H1 (cell line): ENCODE measurements at regions not wholly inside any gene's neighbourhood (a gene's known extent, or its start where the extent isn't known, plus 50 kb on each side); places are given as distances from the start of the nearest gene placed in this dataset.

ENCODE experiments used
- CREB1 ChIP-seq: IDR thresholded peaks from 2 replicates; pipeline ENCODE4 v1.6.1; 2012; ENCODE audit warnings: inconsistent platforms
- CTCF ChIP-seq, 3 experiments: IDR thresholded peaks; 1 replicate in 2 of 3; 2 replicates in 1 of 3; pipeline versions ENCODE4 v1.5.1 to v1.6.1; 2011; ENCODE audit warnings: low read length in 3 of 3, mild to moderate bottlenecking in 3 of 3, inconsistent platforms in 2 of 3, low read depth in 1 of 3, moderate library complexity in 1 of 3; ENCODE audit not compliant: insufficient read depth in 1 of 3; ENCODE audit errors: control extremely low read depth in 1 of 3
- EP300 ChIP-seq, 2 experiments: IDR thresholded peaks; 1 replicate in 1 of 2; 2 replicates in 1 of 2; pipeline ENCODE4 v1.6.1; 2011 to 2012; ENCODE audit warnings: low read depth in 2 of 2, low read length in 2 of 2, mild to moderate bottlenecking in 2 of 2, borderline replicate concordance in 1 of 2, inconsistent platforms in 1 of 2, moderate library complexity in 1 of 2
- RAD21 ChIP-seq, 2 experiments: IDR thresholded peaks in 1 of 2; conservative IDR thresholded peaks in 1 of 2; 2 replicates each; pipeline ENCODE4 v1.6.1; 2011; ENCODE audit warnings: low read depth in 2 of 2, low read length in 2 of 2, improper control_type of control experiment in 1 of 2, inconsistent platforms in 1 of 2, mild to moderate bottlenecking in 1 of 2, moderate library complexity in 1 of 2
- SRF ChIP-seq: IDR thresholded peaks from 2 replicates; pipeline ENCODE4 v1.6.1; 2011; ENCODE audit warnings: mild to moderate bottlenecking, low read depth, low read length, moderate library complexity

- no peak for TF ChIP-seq CTCF (IDR thresholded peaks at IDR 0.05; ENCODE audit: control extremely low read depth in 1 of 3, insufficient read depth in 1 of 3, low read depth in 1 of 3, low read length in 3 of 3)
- no peak for TF ChIP-seq EP300 (IDR thresholded peaks at IDR 0.05; ENCODE audit: borderline replicate concordance in 1 of 2, low read depth in 2 of 2, low read length in 2 of 2)
- no peak for TF ChIP-seq CREB1
- TF ChIP-seq RAD21 (IDR thresholded peaks at IDR 0.05 in 1 of 2, conservative IDR thresholded peaks at IDR 0.05 in 1 of 2; ENCODE audit: low read depth in 2 of 2, low read length in 2 of 2), result no peak
- no peak for TF ChIP-seq SRF
Observed at GRCh38 chr16:5460701-5461100, 363.1 kb upstream of the EEF2KMT start.
